Uterus (tissue), 2 donors: ENCODE measurements at regions not wholly inside any gene's neighbourhood (a gene's known extent, or its start where the extent isn't known, plus 50 kb on each side); places are given as distances from the start of the nearest gene placed in this dataset.

Source experiments
- CTCF ChIP-seq, 4 experiments: fragments of 200-600 bp in 2 of 4; fragments of 450-650 bp in 2 of 4; sonication (generic) in 2 of 4; IDR thresholded peaks; one replicate each; pipeline ENCODE4 v1.5.1; 2016 to 2019; ENCODE audit warnings: antibody characterized with exemption in 4 of 4, mild to moderate bottlenecking in 2 of 4, moderate library complexity in 1 of 4
- POLR2A ChIP-seq, 2 donors: fragments of 450-650 bp; IDR thresholded peaks; one replicate each; pipeline ENCODE4 v1.6.1; 2016; ENCODE audit warnings: antibody characterized with exemption in 2 of 2, mild to moderate bottlenecking in 1 of 2, moderate library complexity in 1 of 2

- TF ChIP-seq CTCF (IDR thresholded peaks at IDR 0.05) (no peak), POLR2A (IDR thresholded peaks at IDR 0.05) (no peak)
Observed at GRCh38 chr6:19782588-19782987, 54.6 kb upstream of the ID4 start.
